HEK293 (cell line): ENCODE measurements at regions not wholly inside any gene's neighbourhood (a gene's known extent, or its start where the extent isn't known, plus 50 kb on each side); places are given as distances from the start of the nearest gene placed in this dataset.

Experiments used
- TCF7L2 ChIP-seq: IDR thresholded peaks from 2 replicates; pipeline ENCODE4 v1.6.1; 2011; ENCODE audit warnings: low read depth, mild to moderate bottlenecking, inconsistent platforms, low read length, moderate library complexity, borderline replicate concordance
- ZFP37 ChIP-seq: fragments of 450-650 bp; formaldehyde crosslinking; IDR thresholded peaks from 2 replicates; pipeline ENCODE4 v1.5.1; 2016; ENCODE audit warnings: missing biosample characterization, missing genetic modification characterization
- ZNF24 ChIP-seq: fragments of 450-650 bp; formaldehyde crosslinking; IDR thresholded peaks from 2 replicates; pipeline ENCODE4 v1.5.1; 2016; ENCODE audit warnings: missing biosample characterization, missing genetic modification characterization
- ZNF510 ChIP-seq: fragments of 450-650 bp; formaldehyde crosslinking; IDR thresholded peaks from 2 replicates; pipeline ENCODE4 v1.5.1; 2018; ENCODE audit warnings: mild to moderate bottlenecking, missing genetic modification characterization, missing biosample characterization; ENCODE audit not compliant: insufficient replicate concordance
- ZNF629 ChIP-seq: fragments of 450-650 bp; formaldehyde crosslinking; IDR thresholded peaks from 2 replicates; pipeline ENCODE4 v1.5.1; 2017; ENCODE audit warnings: missing biosample characterization, missing genetic modification characterization
- TF ChIP-seq, protein P1 (sequence below): fragments of 450-650 bp; formaldehyde crosslinking; IDR thresholded peaks from 2 replicates; pipeline ENCODE4 v1.5.1; 2016; ENCODE audit warnings: missing biosample characterization, missing genetic modification characterization
- TF ChIP-seq, protein P2 (sequence below): fragments of 450-650 bp; formaldehyde crosslinking; IDR thresholded peaks from 2 replicates; pipeline ENCODE4 v1.5.1; 2016; ENCODE audit warnings: missing biosample characterization, missing genetic modification characterization
- TF ChIP-seq, protein P3 (sequence below): IDR thresholded peaks from 2 replicates; pipeline ENCODE4 v1.6.1; 2011; ENCODE audit warnings: mild to moderate bottlenecking, low read depth, low read length, borderline replicate concordance
- TF ChIP-seq, protein P4 (sequence below): fragments of 450-650 bp; formaldehyde crosslinking; IDR thresholded peaks from 2 replicates; pipeline ENCODE4 v1.5.1; 2016; ENCODE audit warnings: missing biosample characterization, missing genetic modification characterization
- TF ChIP-seq, protein P5 (sequence below): fragments of 450-650 bp; formaldehyde crosslinking; IDR thresholded peaks from 2 replicates; pipeline ENCODE4 v1.5.1; 2017; ENCODE audit warnings: missing biosample characterization, mild to moderate bottlenecking, missing genetic modification characterization, moderate library complexity
- TF ChIP-seq, protein P6 (sequence below): sonication (generic); formaldehyde crosslinking; IDR thresholded peaks from 2 replicates; pipeline ENCODE4 v1.8.1; 2022; ENCODE audit warnings: mild to moderate bottlenecking, moderate library complexity, missing genetic modification reagents

DNA sequence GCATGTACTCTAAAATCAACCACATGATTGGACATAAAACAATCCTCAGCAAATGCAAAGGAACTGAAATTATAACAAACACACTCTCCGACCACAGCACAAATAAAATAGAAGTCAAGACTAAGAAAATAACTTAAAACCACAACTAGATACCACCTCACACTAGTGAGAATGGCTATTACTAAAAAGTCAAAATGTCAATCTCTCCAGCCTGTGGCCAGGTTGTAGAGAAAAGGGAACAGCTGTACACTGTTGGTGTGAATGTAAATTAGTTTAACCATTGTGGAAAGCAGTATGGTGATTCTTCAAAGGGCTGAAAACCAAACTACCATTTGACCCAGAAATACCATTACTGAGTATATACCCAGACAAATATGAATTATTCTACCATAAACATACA is 1025.7 kb upstream of the TENM4 start:
- TF ChIP-seq ZNF510 (tag by site-specific recombination): no peak
- no peak for TF ChIP-seq ZNF629 (tag by site-specific recombination)
- TF ChIP-seq, protein P1, sequence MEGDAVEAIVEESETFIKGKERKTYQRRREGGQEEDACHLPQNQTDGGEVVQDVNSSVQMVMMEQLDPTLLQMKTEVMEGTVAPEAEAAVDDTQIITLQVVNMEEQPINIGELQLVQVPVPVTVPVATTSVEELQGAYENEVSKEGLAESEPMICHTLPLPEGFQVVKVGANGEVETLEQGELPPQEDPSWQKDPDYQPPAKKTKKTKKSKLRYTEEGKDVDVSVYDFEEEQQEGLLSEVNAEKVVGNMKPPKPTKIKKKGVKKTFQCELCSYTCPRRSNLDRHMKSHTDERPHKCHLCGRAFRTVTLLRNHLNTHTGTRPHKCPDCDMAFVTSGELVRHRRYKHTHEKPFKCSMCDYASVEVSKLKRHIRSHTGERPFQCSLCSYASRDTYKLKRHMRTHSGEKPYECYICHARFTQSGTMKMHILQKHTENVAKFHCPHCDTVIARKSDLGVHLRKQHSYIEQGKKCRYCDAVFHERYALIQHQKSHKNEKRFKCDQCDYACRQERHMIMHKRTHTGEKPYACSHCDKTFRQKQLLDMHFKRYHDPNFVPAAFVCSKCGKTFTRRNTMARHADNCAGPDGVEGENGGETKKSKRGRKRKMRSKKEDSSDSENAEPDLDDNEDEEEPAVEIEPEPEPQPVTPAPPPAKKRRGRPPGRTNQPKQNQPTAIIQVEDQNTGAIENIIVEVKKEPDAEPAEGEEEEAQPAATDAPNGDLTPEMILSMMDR: no peak
- TF ChIP-seq, protein P2, sequence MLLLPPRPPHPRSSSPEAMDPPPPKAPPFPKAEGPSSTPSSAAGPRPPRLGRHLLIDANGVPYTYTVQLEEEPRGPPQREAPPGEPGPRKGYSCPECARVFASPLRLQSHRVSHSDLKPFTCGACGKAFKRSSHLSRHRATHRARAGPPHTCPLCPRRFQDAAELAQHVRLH (tag by site-specific recombination): no peak
- TF ChIP-seq, protein P3, sequence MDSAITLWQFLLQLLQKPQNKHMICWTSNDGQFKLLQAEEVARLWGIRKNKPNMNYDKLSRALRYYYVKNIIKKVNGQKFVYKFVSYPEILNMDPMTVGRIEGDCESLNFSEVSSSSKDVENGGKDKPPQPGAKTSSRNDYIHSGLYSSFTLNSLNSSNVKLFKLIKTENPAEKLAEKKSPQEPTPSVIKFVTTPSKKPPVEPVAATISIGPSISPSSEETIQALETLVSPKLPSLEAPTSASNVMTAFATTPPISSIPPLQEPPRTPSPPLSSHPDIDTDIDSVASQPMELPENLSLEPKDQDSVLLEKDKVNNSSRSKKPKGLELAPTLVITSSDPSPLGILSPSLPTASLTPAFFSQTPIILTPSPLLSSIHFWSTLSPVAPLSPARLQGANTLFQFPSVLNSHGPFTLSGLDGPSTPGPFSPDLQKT: no peak
- no peak for TF ChIP-seq TCF7L2
- TF ChIP-seq ZFP37 (tag by site-specific recombination): no peak
- no peak for TF ChIP-seq ZNF24 (tag by site-specific recombination)
- TF ChIP-seq, protein P4, sequence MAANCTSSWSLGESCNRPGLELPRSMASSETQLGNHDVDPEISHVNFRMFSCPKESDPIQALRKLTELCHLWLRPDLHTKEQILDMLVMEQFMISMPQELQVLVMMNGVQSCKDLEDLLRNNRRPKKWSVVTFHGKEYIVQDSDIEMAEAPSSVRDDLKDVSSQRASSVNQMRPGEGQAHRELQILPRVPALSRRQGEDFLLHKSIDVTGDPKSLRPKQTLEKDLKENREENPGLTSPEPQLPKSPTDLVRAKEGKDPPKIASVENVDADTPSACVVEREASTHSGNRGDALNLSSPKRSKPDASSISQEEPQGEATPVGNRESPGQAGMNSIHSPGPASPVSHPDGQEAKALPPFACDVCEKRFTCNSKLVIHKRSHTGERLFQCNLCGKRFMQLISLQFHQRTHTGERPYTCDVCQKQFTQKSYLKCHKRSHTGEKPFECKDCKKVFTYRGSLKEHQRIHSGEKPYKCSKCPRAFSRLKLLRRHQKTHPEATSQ (tag by site-specific recombination): no peak
- TF ChIP-seq, protein P5, sequence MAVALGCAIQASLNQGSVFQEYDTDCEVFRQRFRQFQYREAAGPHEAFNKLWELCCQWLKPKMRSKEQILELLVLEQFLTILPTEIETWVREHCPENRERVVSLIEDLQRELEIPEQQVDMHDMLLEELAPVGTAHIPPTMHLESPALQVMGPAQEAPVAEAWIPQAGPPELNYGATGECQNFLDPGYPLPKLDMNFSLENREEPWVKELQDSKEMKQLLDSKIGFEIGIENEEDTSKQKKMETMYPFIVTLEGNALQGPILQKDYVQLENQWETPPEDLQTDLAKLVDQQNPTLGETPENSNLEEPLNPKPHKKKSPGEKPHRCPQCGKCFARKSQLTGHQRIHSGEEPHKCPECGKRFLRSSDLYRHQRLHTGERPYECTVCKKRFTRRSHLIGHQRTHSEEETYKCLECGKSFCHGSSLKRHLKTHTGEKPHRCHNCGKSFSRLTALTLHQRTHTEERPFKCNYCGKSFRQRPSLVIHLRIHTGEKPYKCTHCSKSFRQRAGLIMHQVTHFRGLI (tag by site-specific recombination): no peak
- TF ChIP-seq, protein P6, sequence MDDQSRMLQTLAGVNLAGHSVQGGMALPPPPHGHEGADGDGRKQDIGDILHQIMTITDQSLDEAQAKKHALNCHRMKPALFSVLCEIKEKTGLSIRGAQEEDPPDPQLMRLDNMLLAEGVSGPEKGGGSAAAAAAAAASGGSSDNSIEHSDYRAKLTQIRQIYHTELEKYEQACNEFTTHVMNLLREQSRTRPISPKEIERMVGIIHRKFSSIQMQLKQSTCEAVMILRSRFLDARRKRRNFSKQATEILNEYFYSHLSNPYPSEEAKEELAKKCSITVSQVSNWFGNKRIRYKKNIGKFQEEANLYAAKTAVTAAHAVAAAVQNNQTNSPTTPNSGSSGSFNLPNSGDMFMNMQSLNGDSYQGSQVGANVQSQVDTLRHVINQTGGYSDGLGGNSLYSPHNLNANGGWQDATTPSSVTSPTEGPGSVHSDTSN (CRISPR knock-in tag): no peak
